A673 (cell line): ENCODE measurements at regions not wholly inside any gene's neighbourhood (a gene's known extent, or its start where the extent isn't known, plus 50 kb on each side); places are given as distances from the start of the nearest gene placed in this dataset.

Experiments
- EZH2 ChIP-seq: fragments of 200-600 bp; sonication (generic); IDR thresholded peaks from 2 replicates; pipeline ENCODE4 v1.6.1; 2017; ENCODE audit warnings: borderline replicate concordance, low read depth, mild to moderate bottlenecking, mixed read lengths, antibody characterized with exemption, low read length; ENCODE audit not compliant: poor library complexity, severe bottlenecking
- TF ChIP-seq, protein P1 (sequence below): fragments of 300-800, 200-600 bp; sonication (generic); conservative IDR thresholded peaks from 2 replicates; pipeline ENCODE4 v1.5.1; 2017; ENCODE audit warnings: low read depth, mild to moderate bottlenecking, antibody characterized with exemption, low read length, moderate library complexity, mixed read lengths

DNA sequence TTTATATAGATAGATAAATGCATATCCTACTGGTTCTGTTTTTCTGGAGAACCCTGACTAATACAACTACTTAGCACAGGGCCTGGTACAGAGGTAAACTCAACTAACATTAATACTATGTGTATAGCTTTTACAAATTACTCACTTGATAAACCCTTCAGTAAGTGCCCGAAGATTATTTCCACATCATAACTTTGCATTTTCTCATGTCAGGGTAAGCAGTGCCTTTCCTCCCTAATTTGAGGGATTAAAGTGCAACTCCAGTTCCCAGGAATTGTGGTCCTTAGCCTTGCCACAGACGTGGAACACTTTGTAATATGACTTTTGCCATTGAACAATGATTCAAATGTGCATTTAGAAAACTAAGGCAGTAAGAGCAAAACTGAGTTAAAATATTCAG, 147.5 kb upstream of the SMLR1 start:
- TF ChIP-seq, protein P1, sequence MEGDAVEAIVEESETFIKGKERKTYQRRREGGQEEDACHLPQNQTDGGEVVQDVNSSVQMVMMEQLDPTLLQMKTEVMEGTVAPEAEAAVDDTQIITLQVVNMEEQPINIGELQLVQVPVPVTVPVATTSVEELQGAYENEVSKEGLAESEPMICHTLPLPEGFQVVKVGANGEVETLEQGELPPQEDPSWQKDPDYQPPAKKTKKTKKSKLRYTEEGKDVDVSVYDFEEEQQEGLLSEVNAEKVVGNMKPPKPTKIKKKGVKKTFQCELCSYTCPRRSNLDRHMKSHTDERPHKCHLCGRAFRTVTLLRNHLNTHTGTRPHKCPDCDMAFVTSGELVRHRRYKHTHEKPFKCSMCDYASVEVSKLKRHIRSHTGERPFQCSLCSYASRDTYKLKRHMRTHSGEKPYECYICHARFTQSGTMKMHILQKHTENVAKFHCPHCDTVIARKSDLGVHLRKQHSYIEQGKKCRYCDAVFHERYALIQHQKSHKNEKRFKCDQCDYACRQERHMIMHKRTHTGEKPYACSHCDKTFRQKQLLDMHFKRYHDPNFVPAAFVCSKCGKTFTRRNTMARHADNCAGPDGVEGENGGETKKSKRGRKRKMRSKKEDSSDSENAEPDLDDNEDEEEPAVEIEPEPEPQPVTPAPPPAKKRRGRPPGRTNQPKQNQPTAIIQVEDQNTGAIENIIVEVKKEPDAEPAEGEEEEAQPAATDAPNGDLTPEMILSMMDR: no peak
- no peak for TF ChIP-seq EZH2
